ENCODE measurements at regions not wholly inside any gene's neighbourhood (a gene's known extent, or its start where the extent isn't known, plus 50 kb on each side); places are given as distances from the start of the nearest gene placed in this dataset.

- TF ChIP-seq CTCF (conservative IDR thresholded peaks at IDR 0.05) (no peak), EZH2 (IDR thresholded peaks at IDR 0.05; ENCODE audit: low read depth) (no peak)
Measured at GRCh38 chr9:22227986-22228385, 218.6 kb upstream of the DMRTA1 start.

Measured in PC-9 (cell line).